ENCODE measurements at regions not wholly inside any gene's neighbourhood (a gene's known extent, or its start where the extent isn't known, plus 50 kb on each side); places are given as distances from the start of the nearest gene placed in this dataset.

DNA sequence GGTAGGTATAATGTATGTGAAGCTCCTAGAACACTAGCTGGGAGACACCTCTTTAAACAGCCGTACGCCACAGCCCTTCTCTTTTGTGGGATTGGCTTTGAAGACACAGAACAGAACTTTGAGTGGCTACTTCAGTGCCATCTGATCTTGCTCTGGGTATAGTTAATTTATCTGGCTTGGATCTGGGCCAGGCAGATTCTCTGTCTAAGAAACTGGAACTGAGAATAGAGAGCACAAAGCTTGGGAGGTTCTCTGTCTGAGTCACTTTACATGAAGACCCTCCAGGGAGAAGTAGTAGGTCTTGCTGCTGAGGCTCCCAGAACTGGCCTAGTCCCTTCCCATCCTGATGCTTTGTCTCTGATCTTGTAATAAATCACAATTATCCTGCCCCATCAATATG is 721.0 kb upstream of the KIF2B start:
- Mint-ChIP-seq H3K36me3 (ENCODE audit: low read depth) (no peaks in the 10 kb centered on the region), H3K27ac (no peak overlapping the region), H3K4me3 (no peak overlapping the region), H3K9me3 (peaks cover 7% of the 10 kb centered on the region), H3K27me3 (no peaks in the 10 kb centered on the region), H3K4me1 (ENCODE audit: low read depth) (no peaks in the 10 kb centered on the region)
- Histone ChIP-seq H3K4me3 (ENCODE audit: low read length) (no peak overlapping the region), H3K27ac (ENCODE audit: low read depth in 1 of 2, low read length in 2 of 2) (no peak overlapping the region), H3K9me3 (ENCODE audit: control insufficient read depth in 1 of 2, insufficient read depth in 1 of 2, low read length in 2 of 2) (peaks cover 0 to 4% of the 10 kb centered on the region in 2 experiments), H3K4me1 (ENCODE audit: insufficient read depth, low read length) (no peaks in the 10 kb centered on the region), H3K27me3 (ENCODE audit: control insufficient read depth in 1 of 2, insufficient read depth in 2 of 2, low read length in 2 of 2) (no peaks in the 10 kb centered on the region), H3K36me3 (ENCODE audit: insufficient read depth, low read length) (no peaks in the 10 kb centered on the region)
- ChIA-PET CTCF (no interaction called here), POLR2A (no interaction called here)
- ATAC-seq (ENCODE audit: poor library complexity) (no peak), DNase-seq (no peak)
- TF ChIP-seq, protein P1, sequence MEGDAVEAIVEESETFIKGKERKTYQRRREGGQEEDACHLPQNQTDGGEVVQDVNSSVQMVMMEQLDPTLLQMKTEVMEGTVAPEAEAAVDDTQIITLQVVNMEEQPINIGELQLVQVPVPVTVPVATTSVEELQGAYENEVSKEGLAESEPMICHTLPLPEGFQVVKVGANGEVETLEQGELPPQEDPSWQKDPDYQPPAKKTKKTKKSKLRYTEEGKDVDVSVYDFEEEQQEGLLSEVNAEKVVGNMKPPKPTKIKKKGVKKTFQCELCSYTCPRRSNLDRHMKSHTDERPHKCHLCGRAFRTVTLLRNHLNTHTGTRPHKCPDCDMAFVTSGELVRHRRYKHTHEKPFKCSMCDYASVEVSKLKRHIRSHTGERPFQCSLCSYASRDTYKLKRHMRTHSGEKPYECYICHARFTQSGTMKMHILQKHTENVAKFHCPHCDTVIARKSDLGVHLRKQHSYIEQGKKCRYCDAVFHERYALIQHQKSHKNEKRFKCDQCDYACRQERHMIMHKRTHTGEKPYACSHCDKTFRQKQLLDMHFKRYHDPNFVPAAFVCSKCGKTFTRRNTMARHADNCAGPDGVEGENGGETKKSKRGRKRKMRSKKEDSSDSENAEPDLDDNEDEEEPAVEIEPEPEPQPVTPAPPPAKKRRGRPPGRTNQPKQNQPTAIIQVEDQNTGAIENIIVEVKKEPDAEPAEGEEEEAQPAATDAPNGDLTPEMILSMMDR (IDR thresholded peaks at IDR 0.05): no peak
- intact Hi-C loops (cut with DNase I, micrococcal nuclease): no loop called here

- intact Hi-C loops (cut with DNase I, micrococcal nuclease): no loop called here
- H3K36me3 ChIP-seq (ENCODE audit: insufficient read depth, low read length): no peaks in the 10 kb centered on the region
- H3K4me1 ChIP-seq (ENCODE audit: insufficient read depth, low read length): no peaks in the 10 kb centered on the region
- ChIA-PET POLR2A (no interaction called here), CTCF (no interaction called here)
- peaks cover 0 to 4% of the 10 kb centered on the region in 2 experiments for H3K9me3 ChIP-seq (ENCODE audit: control insufficient read depth in 1 of 2, insufficient read depth in 1 of 2, low read length in 2 of 2)
- H3K4me3 ChIP-seq (ENCODE audit: low read length): no peak overlapping the region
- Mint-ChIP-seq H3K36me3 (ENCODE audit: low read depth) (no peaks in the 10 kb centered on the region), H3K4me1 (ENCODE audit: low read depth) (no peaks in the 10 kb centered on the region), H3K4me3 (no peak overlapping the region), H3K27me3 (no peaks in the 10 kb centered on the region), H3K9me3 (peaks cover 10% of the 10 kb centered on the region), H3K27ac (no peak overlapping the region)
- DNase-seq: no peak
- no peaks in the 10 kb centered on the region for H3K27me3 ChIP-seq (ENCODE audit: control insufficient read depth in 1 of 2, insufficient read depth in 2 of 2, low read length in 2 of 2)
- TF ChIP-seq, protein P1 (IDR thresholded peaks at IDR 0.05): no peak
- no peak overlapping the region for H3K27ac ChIP-seq (ENCODE audit: low read depth in 1 of 2, low read length in 2 of 2)
- no peak for ATAC-seq (ENCODE audit: poor library complexity)
Measured at GRCh38 chr17:53100126-53100525, 722.6 kb upstream of the KIF2B start.

DNA sequence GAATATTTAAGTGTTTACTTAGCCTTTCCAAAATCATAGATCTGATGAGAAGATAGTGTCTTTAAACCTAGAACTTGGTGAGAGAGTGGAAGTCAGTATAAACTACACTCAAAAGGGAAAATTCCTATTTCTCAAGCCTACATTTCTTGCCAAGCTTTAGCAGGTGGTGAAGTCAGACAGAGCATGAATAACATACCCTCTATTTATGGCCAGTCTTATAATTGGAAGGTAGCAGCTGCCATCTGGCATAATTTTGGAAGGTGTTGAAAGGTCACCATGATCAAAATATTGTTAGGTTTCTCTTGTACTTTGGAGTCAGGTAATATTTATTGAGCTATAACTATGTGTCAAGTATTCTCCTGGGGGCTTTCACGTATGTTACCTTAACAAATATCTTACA is 729.3 kb upstream of the KIF2B start:
- Histone ChIP-seq H3K4me3 (ENCODE audit: low read length) (no peak overlapping the region), H3K36me3 (ENCODE audit: insufficient read depth, low read length) (no peaks in the 10 kb centered on the region), H3K27me3 (ENCODE audit: control insufficient read depth in 1 of 2, insufficient read depth in 2 of 2, low read length in 2 of 2) (no peaks in the 10 kb centered on the region), H3K9me3 (ENCODE audit: control insufficient read depth in 1 of 2, insufficient read depth in 1 of 2, low read length in 2 of 2) (peaks cover 0 to 4% of the 10 kb centered on the region in 2 experiments), H3K4me1 (ENCODE audit: insufficient read depth, low read length) (no peaks in the 10 kb centered on the region), H3K27ac (ENCODE audit: low read depth in 1 of 2, low read length in 2 of 2) (no peak overlapping the region)
- TF ChIP-seq, protein P1 (IDR thresholded peaks at IDR 0.05): no peak
- Mint-ChIP-seq H3K36me3 (ENCODE audit: low read depth) (no peaks in the 10 kb centered on the region), H3K4me3 (no peak overlapping the region), H3K9me3 (peaks cover 5% of the 10 kb centered on the region), H3K27ac (no peak overlapping the region), H3K4me1 (ENCODE audit: low read depth) (peaks cover 4% of the 10 kb centered on the region), H3K27me3 (no peaks in the 10 kb centered on the region)
- POLR2A ChIA-PET: no interaction called here
- intact Hi-C loops (cut with DNase I, micrococcal nuclease): no loop called here
- CTCF ChIA-PET: no interaction called here
- ATAC-seq (ENCODE audit: poor library complexity): no peak
- no peak for DNase-seq
